ENCODE measurements at regions not wholly inside any gene's neighbourhood (a gene's known extent, or its start where the extent isn't known, plus 50 kb on each side); places are given as distances from the start of the nearest gene placed in this dataset.

GRCh38 chr1:115140442-115141144 is 51.3 kb upstream of the TSPAN2 start:
- H3K4me3 ChIP-seq (ENCODE audit: low read depth, low read length), result no peak overlapping the region
- TF ChIP-seq CTCF (IDR thresholded peaks at IDR 0.05; ENCODE audit: low read depth, low read length), result no peak

- no peak for TF ChIP-seq CTCF (IDR thresholded peaks at IDR 0.05; ENCODE audit: low read depth, low read length)
Measured at GRCh38 chr1:115139381-115139780, 50.1 kb upstream of the TSPAN2 start.

More at GRCh38 chr1:115139381-115139780, 50.1 kb upstream of the TSPAN2 start:
- no peak overlapping the region for H3K4me3 ChIP-seq (ENCODE audit: low read depth, low read length)
